Suprapubic skin (tissue), 4 donors: ENCODE measurements at regions not wholly inside any gene's neighbourhood (a gene's known extent, or its start where the extent isn't known, plus 50 kb on each side); places are given as distances from the start of the nearest gene placed in this dataset.

Source experiments
- DNase-seq, 2 donors: peaks; one replicate each; pipeline ENCODE4 v3.0.0-alpha.2; 2019; ENCODE audit warnings: low spot score in 2 of 2
- H3K27ac ChIP-seq: fragments of 200-600 bp; sonication (generic); one replicate; pipeline ENCODE4 v1.5.1; 2019
- H3K27me3 ChIP-seq: fragments of 200-600 bp; sonication (generic); one replicate; pipeline ENCODE4 v1.5.1; 2019
- H3K36me3 ChIP-seq: fragments of 200-600 bp; sonication (generic); one replicate; pipeline ENCODE4 v1.5.1; 2019
- H3K4me1 ChIP-seq: fragments of 200-600 bp; sonication (generic); one replicate; pipeline ENCODE4 v1.5.1; 2019
- H3K4me3 ChIP-seq: fragments of 200-600 bp; sonication (generic); one replicate; pipeline ENCODE4 v1.5.1; 2019; ENCODE audit warnings: mild to moderate bottlenecking
- H3K9me3 ChIP-seq: fragments of 200-600 bp; sonication (generic); one replicate; pipeline ENCODE4 v1.5.1; 2019
- CTCF ChIP-seq, 2 donors: fragments of 200-600 bp in 1 of 2; fragments of 450-650 bp in 1 of 2; sonication (generic) in 1 of 2; IDR thresholded peaks; one replicate each; pipeline ENCODE4 v1.5.1; 2016 to 2019; ENCODE audit warnings: antibody characterized with exemption in 2 of 2, mild to moderate bottlenecking in 1 of 2, moderate library complexity in 1 of 2
- EP300 ChIP-seq: sonication (generic); formaldehyde crosslinking; IDR thresholded peaks from one replicate; pipeline ENCODE4 v1.6.1; 2017; ENCODE audit warnings: antibody characterized with exemption
- POLR2A ChIP-seq, 2 donors: fragments of 450-650 bp; IDR thresholded peaks; one replicate each; pipeline ENCODE4 v1.6.1; 2017; ENCODE audit warnings: antibody characterized with exemption in 2 of 2, mild to moderate bottlenecking in 2 of 2, moderate library complexity in 2 of 2
- POLR2AphosphoS5 ChIP-seq, 3 donors: sonication (generic); formaldehyde crosslinking; IDR thresholded peaks; one replicate each; pipeline ENCODE4 v1.6.1; 2017; ENCODE audit warnings: antibody characterized with exemption in 3 of 3
- WGBS: methylation state at CpG from one replicate; pipeline ENCODE4 v1.1.5; 2018; 5-methylcytosine and 5-hydroxymethylcytosine counted together

- DNase-seq = no peak
- Histone ChIP-seq H3K9me3 (no peaks in the 10 kb centered on the region), H3K27ac (no peak overlapping the region), H3K4me1 (no peaks in the 10 kb centered on the region), H3K4me3 (no peak overlapping the region), H3K27me3 (no peaks in the 10 kb centered on the region), H3K36me3 (no peaks in the 10 kb centered on the region)
- TF ChIP-seq POLR2AphosphoS5 (IDR thresholded peaks at IDR 0.05) (no peak), POLR2A (IDR thresholded peaks at IDR 0.05) (no peak), CTCF (IDR thresholded peaks at IDR 0.05) (no peak), EP300 (no peak)
- WGBS = 88% methylated on average over 6 of the region's 6 CpGs
Measured at GRCh38 chr7:46747869-46748576, 827.0 kb upstream of the IGFBP3 start.

- no peaks in the 10 kb centered on the region for H3K36me3 ChIP-seq
- DNase-seq = no peak
- no peaks in the 10 kb centered on the region for H3K27me3 ChIP-seq
- no peaks in the 10 kb centered on the region for H3K9me3 ChIP-seq
- no peak overlapping the region for H3K4me3 ChIP-seq
- TF ChIP-seq POLR2A (IDR thresholded peaks at IDR 0.05) = no peak
- no peak for TF ChIP-seq EP300
- no peak for TF ChIP-seq CTCF (IDR thresholded peaks at IDR 0.05)
- no peak for TF ChIP-seq POLR2AphosphoS5 (IDR thresholded peaks at IDR 0.05)
- 80% methylated on average over 13 of the region's 13 CpGs for WGBS
- no peaks in the 10 kb centered on the region for H3K4me1 ChIP-seq
- no peak overlapping the region for H3K27ac ChIP-seq
Measured at GRCh38 chr7:46746695-46747687, 825.9 kb upstream of the IGFBP3 start.

GRCh38 chr7:46745707-46746090, 824.6 kb upstream of the IGFBP3 start:
- Histone ChIP-seq H3K27ac (no peak overlapping the region), H3K27me3 (no peaks in the 10 kb centered on the region), H3K4me1 (no peaks in the 10 kb centered on the region), H3K4me3 (no peak overlapping the region), H3K9me3 (no peaks in the 10 kb centered on the region), H3K36me3 (no peaks in the 10 kb centered on the region)
- no peak for TF ChIP-seq CTCF (IDR thresholded peaks at IDR 0.05)
- no peak for TF ChIP-seq EP300
- no peak for TF ChIP-seq POLR2A (IDR thresholded peaks at IDR 0.05)
- no peak for TF ChIP-seq POLR2AphosphoS5 (IDR thresholded peaks at IDR 0.05)
- no peak for DNase-seq
- 79% methylated on average over 3 of the region's 3 CpGs for WGBS

GRCh38 chr7:46744957-46745706, 824.1 kb upstream of the IGFBP3 start:
- Histone ChIP-seq H3K9me3 (no peaks in the 10 kb centered on the region), H3K4me3 (no peak overlapping the region), H3K36me3 (no peaks in the 10 kb centered on the region), H3K4me1 (no peaks in the 10 kb centered on the region), H3K27me3 (no peaks in the 10 kb centered on the region), H3K27ac (no peak overlapping the region)
- WGBS = 79% methylated on average over 6 of the region's 6 CpGs
- TF ChIP-seq POLR2AphosphoS5 (IDR thresholded peaks at IDR 0.05) (no peak), CTCF (IDR thresholded peaks at IDR 0.05) (no peak), EP300 (no peak), POLR2A (IDR thresholded peaks at IDR 0.05) (no peak)
- DNase-seq = no peak
